Fibroblast of mammary gland (primary cell): ENCODE measurements at regions not wholly inside any gene's neighbourhood (a gene's known extent, or its start where the extent isn't known, plus 50 kb on each side); places are given as distances from the start of the nearest gene placed in this dataset.

Experiments used
- DNase-seq: peaks from one replicate; pipeline ENCODE4 v3.0.0-alpha.2; 2010; ENCODE audit warnings: low read depth
- H3K4me3 ChIP-seq: 2 replicates; pipeline ENCODE4 v1.5.1; 2011; ENCODE audit warnings: low read depth, mild to moderate bottlenecking, low read length, moderate library complexity; ENCODE audit not compliant: control insufficient read depth
- CTCF ChIP-seq: conservative IDR thresholded peaks from 2 replicates; pipeline ENCODE4 v1.5.1; 2011; ENCODE audit warnings: low read depth, low read length, inconsistent platforms; ENCODE audit not compliant: control insufficient read depth, insufficient read depth

- no peak for DNase-seq
- no peak for TF ChIP-seq CTCF
- no peak overlapping the region for H3K4me3 ChIP-seq
Observed at GRCh38 chr2:138125306-138126288, 161.3 kb downstream of the HNMT start.

- TF ChIP-seq CTCF = no peak
- DNase-seq = no peak
- H3K4me3 ChIP-seq = no peak overlapping the region
Observed at GRCh38 chr2:138132108-138132507, 167.8 kb downstream of the HNMT start.

- peak; percentile 1 for DNase-seq
- no peak overlapping the region for H3K4me3 ChIP-seq
- no peak for TF ChIP-seq CTCF
Observed at GRCh38 chr2:138137949-138138348, 173.7 kb downstream of the HNMT start.

GRCh38 chr2:138147796-138148195, 183.5 kb downstream of the HNMT start:
- no peak for TF ChIP-seq CTCF

GRCh38 chr2:138155304-138155703, 191.0 kb downstream of the HNMT start:
- DNase-seq = no peak
- no peak for TF ChIP-seq CTCF
- no peak overlapping the region for H3K4me3 ChIP-seq

More at GRCh38 chr2:138147796-138148195, 183.5 kb downstream of the HNMT start:
- no peak overlapping the region for H3K4me3 ChIP-seq
- DNase-seq = no peak

- DNase-seq = no peak
- no peak overlapping the region for H3K4me3 ChIP-seq
- no peak for TF ChIP-seq CTCF
Observed at GRCh38 chr2:138157372-138157771, 193.1 kb downstream of the HNMT start.
